HL-60 (cell line): ENCODE measurements at regions not wholly inside any gene's neighbourhood (a gene's known extent, or its start where the extent isn't known, plus 50 kb on each side); places are given as distances from the start of the nearest gene placed in this dataset.

Source experiments
- CTCF ChIP-seq: IDR thresholded peaks from one replicate; pipeline ENCODE4 v1.5.1; 2011; ENCODE audit warnings: low read length, control low read depth, inconsistent platforms; ENCODE audit not compliant: insufficient read depth
- SPI1 ChIP-seq: IDR thresholded peaks from 2 replicates; pipeline ENCODE4 v1.6.1; 2012; ENCODE audit warnings: low read depth, mild to moderate bottlenecking, borderline replicate concordance

- TF ChIP-seq CTCF, result no peak
- TF ChIP-seq SPI1, result no peak
These were observed 98.3 kb upstream of the ESRRB start for GRCh38 chr14:76277586-76278130.
